Body of pancreas (tissue), 4 donors: ENCODE measurements at regions not wholly inside any gene's neighbourhood (a gene's known extent, or its start where the extent isn't known, plus 50 kb on each side); places are given as distances from the start of the nearest gene placed in this dataset.

Source experiments
- CTCF ChIP-seq, 7 experiments: fragments of 450-650 bp in 4 of 7; fragments of 200-600 bp in 3 of 7; sonication (generic) in 3 of 7; IDR thresholded peaks; one replicate each; pipeline ENCODE4 v1.5.1; 2016 to 2019; ENCODE audit warnings: antibody characterized with exemption in 7 of 7
- POLR2A ChIP-seq, 3 donors: fragments of 450-650 bp; IDR thresholded peaks; one replicate each; pipeline ENCODE4 v1.6.1; 2016; ENCODE audit warnings: antibody characterized with exemption in 3 of 3, mild to moderate bottlenecking in 2 of 3

DNA sequence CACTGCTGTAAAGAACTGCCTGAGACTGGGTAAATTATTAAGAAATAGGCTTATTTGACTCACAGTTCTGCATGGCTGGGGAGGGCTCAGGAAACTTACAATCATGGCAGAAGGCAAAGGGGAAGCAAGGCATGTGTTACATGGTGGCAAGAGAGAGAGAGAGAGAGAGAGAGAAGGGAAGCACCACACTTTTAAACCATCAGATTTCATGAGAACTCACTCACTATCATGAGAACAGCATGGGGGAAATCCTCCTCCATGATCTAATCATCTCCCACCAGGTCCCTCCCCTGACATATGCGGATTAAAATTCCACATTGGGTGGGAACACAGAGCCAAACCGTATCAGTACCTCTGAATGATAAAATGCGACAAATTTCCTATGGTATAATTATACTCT is 203.9 kb upstream of the MARCKS start:
- TF ChIP-seq CTCF (IDR thresholded peaks at IDR 0.05): no peak
- no peak for TF ChIP-seq POLR2A (IDR thresholded peaks at IDR 0.05)
